OCI-M2 (cell line): ENCODE measurements at regions not wholly inside any gene's neighbourhood (a gene's known extent, or its start where the extent isn't known, plus 50 kb on each side); places are given as distances from the start of the nearest gene placed in this dataset.
"Not testable (repeated sequence)": the region's sequence is repeated elsewhere in the genome, so short reads cannot be mapped to it uniquely, and the experiment has no call there.

ENCODE experiments used
- DNase-seq: peaks from one replicate; lab custom pipeline; 2025; ENCODE audit not compliant: unreplicated experiment; lab: John Stamatoyannopoulos, UW

- no peak for DNase-seq
Measured at GRCh38 chr5:18754201-18754600, 1119.9 kb downstream of the TAF11L14 start.

DNA sequence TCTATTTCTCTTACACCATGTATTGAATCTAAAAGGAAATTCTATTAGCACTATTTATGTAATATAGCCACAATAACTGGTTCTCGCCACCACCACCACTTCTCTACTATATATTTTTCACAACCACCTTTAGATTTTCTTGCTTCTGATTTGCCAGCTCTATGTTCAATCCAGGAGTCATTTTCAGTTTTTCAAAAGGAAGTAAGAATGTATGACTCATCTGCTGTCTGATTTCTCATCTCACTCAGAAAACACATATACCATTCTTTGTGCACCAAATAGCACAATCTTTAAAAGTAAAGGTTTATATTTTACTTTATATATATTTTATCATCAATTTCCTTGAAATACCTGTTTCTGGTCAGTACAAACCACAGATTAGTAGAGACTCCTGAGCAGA, 1127.5 kb downstream of the TAF11L14 start:
- no peak for DNase-seq

- DNase-seq = no peak
Measured at GRCh38 chr5:18764161-18764560, 1129.9 kb downstream of the TAF11L14 start.

- no peak for DNase-seq
Measured at GRCh38 chr5:18765304-18765703, 1131.0 kb downstream of the TAF11L14 start.

DNA sequence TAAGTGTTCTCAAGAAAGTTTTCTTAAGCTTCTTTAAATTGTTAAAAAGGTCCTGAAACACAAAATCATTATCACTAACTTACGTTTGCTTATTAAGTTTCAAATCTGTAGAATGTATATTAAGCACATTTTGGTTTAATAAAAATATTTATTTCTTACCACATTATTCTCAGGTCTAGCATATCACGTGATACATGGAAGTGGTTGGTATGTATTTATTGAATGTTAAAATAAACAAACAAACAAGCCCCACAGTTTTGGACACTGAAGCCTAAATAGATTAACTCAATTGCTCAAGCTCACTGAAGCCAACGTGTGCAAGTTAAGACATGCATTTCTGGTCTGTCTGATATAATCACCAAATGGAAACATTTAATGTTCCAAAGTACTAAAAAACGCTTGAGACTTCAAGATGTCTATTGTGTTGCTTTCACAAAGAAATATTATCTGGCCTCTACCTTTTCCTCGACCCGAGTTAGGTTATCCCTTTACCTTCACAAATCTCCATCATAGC, 1136.9 kb downstream of the TAF11L14 start:
- no peak for DNase-seq

GRCh38 chr5:18772475-18772874, 1138.2 kb downstream of the TAF11L14 start:
- no peak for DNase-seq

DNA sequence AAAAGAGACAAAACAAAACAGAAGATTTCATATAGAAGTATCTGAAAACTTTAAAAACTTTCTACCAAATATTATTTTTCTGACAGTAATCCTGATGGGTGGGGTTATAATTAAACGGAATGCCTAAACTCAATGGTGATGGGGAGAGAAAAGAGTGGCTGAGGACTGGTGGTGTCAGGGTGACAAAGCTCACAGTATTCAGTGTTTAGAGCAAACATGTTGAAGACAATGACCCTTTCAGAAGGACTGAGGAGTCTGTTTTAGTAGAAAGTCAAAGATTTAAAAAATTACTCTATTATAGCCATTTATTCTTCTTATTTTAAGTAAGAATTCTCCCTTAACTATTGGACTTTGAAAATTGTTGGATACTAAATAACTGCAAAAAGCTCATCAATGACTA, 1144.0 kb downstream of the TAF11L14 start:
- no peak for DNase-seq

DNA sequence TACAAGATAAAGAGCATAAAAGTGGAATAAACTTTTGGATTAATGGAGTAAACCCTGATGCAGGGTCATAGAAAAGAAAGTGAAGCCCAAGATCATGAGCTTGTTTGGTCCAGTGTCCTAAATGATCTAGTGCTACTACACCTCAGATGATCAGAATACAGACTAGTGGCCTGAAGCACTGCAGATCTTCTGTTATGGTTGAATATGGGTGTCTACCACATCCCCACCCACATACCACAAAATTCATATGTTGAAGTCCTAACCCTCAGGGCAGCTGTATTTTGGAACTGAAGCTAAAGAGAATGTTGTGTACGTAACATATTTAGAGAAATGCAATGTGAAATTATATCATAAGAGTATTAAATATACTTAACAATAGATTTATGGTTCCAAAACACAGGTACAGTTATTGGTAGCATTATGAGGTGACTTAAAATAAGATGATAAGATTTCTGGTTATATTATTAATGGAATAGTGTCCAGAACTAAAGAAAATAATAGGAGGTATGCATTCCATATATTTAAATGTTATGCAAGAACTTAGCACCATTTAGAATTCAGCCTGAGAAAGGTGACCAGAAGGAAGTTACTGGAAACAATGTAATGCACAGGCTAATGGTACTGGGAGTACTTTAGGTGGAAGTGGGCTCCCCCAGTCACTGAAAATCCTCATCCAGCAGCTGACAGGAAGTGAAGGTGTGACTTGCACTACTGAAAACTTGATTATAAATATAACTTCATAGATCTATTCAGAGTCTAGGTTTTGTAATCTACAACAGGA, 1155.1 kb downstream of the TAF11L14 start:
- no peak for DNase-seq

DNA sequence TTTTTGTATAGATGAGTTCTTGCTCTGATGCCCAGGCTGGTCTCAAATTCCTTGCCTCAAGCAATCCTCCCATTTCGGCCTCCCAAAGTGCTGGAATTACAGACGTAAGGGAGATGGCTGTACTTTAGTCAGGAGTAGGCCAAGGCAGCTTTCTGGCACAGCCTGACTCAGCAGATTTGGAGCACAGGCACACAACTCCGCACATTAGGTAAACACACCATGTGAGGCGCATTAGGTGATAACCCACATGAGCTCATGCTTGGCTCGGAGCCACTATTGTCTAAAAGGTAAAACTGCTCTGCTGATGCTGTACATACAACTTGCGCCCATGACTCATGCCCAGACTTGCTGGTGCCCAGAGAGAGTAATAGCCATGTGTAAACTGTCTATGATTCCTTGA, 1157.9 kb downstream of the TAF11L14 start:
- DNase-seq = no peak

GRCh38 chr5:18797222-18797621, 1163.0 kb downstream of the TAF11L14 start:
- no peak for DNase-seq

GRCh38 chr5:18798058-18798457, 1163.8 kb downstream of the TAF11L14 start:
- DNase-seq = no peak

- no peak for DNase-seq
Measured at GRCh38 chr5:18799482-18800128, 1165.3 kb downstream of the TAF11L14 start.

GRCh38 chr5:18800293-18801025, 1166.2 kb downstream of the TAF11L14 start:
- DNase-seq = no peak

DNA sequence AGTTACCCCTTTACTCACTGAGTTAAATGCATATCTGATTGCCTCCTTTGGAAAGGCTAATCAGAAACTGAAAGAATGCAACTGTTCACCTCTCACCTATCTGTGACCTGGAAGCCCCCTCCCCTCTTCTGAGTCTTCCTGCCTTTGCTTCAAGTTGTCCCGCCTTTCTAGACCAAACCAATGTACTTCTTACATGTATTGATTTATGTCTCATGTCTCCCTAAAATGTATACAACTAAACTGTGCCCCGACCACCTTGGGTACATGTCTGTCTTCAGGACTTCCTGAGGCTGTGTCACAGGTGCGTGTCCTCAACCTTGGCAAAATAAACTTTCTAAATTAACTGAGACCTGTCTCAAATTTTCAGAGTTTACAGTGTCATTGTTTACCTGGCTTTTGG, 1167.2 kb downstream of the TAF11L14 start:
- not testable (repeated sequence) for DNase-seq

DNA sequence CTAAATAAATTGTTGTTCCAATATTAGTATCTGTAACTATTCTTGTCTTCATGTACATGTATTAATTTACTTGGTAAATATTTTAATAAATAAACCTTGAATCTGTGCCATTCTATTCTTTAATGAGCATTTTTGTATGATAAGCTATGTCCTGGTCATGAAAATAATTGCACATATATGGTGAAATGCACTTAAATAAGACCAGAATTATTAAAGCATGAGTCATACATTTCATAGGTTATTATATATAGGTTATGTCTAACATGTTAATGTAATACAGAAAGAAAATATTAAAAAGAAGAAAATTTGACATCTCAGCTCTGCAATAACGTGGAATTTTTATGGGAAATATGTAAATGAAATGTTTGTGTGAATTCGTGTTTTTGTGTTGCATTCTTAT, 1168.1 kb downstream of the TAF11L14 start:
- no peak for DNase-seq

GRCh38 chr5:18805376-18805775, 1171.1 kb downstream of the TAF11L14 start:
- DNase-seq = no peak

DNA sequence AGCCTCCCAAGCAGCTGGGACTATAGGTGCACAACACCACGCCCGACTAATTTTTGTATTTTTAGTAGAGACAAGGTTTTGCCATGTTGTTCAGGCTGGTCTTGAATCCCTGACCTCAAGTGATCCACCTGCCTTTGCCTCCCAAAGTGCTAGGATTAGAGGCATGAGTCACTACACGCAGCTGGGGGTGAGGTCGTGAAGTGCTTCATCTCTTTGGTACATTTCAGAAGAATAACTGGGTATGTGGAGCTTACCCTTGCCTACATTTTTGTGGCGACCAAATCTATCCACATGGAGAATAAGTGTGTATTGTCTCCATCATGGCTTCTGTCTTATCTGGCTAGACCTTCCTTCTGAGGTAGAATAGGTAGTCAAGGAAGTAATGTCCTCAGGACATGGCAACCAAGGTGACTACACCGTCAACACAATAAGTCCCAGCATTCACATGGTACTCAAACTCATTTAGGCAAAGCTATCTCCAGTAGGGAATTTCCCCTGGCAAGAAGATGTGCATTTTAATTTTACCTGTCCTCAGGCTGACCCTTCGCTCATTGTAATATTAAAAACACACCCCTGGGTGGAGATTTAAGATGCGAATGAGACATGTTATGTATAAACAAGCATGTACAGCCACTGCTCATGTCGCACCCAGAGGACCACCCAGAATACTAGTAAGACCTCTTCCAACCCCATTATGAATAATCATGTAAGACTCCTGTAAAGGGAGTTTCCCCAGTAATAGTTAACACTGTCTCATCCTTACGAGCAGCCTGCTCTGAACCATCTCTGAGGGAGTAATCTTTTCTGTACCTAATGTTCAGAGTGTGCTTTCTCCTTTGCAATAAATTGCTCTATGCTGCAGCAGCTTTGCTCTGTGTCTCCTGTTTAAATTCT, 1173.2 kb downstream of the TAF11L14 start:
- no peak for DNase-seq

- no peak for DNase-seq
Measured at GRCh38 chr5:18811661-18812060, 1176.3 kb downstream of the CDH18 start.

- DNase-seq = no peak
Measured at GRCh38 chr5:18828351-18828750, 1159.6 kb downstream of the CDH18 start.

- no peak for DNase-seq
Measured at GRCh38 chr5:18829539-18829938, 1158.5 kb downstream of the CDH18 start.

DNA sequence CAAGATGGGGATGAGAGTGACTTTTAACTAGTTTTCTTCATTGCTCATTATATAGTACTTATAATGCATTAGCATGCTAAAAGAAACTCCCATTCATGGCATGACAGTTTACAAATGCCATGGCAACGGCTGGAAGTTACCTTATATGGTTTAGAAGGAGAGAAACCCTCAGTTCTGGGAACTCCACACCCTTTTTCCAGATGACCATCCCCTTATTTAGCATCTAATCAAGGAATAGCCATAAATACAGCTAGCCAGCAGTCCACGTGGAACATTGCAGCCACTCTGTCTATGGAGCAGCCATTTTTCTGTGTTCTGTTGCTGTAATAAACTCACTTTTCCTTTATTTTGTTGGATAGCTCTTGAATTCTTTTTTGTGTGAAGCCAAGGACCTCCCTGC, 1137.8 kb downstream of the CDH18 start:
- DNase-seq = no peak
